ENCODE measurements at regions not wholly inside any gene's neighbourhood (a gene's known extent, or its start where the extent isn't known, plus 50 kb on each side); places are given as distances from the start of the nearest gene placed in this dataset.

GRCh38 chr11:26149585-26149984 is 182.3 kb upstream of the ANO3 start:
- Mint-ChIP-seq H3K4me3 (ENCODE audit: unreplicated experiment) (no peak overlapping the region), H3K9me3 (ENCODE audit: unreplicated experiment) (peaks cover 2% of the 10 kb centered on the region), H3K36me3 (ENCODE audit: unreplicated experiment) (no peaks in the 10 kb centered on the region), H3K27ac (ENCODE audit: unreplicated experiment) (no peak overlapping the region), H3K4me1 (ENCODE audit: low read depth, unreplicated experiment) (no peaks in the 10 kb centered on the region), H3K27me3 (ENCODE audit: unreplicated experiment) (no peaks in the 10 kb centered on the region)
- TF ChIP-seq CTCF (IDR thresholded peaks at IDR 0.05; ENCODE audit: partially characterized antibody, unreplicated experiment) = no peak
- DNase-seq = no peak

GRCh38 chr11:26150031-26150430 is 181.9 kb upstream of the ANO3 start:
- no peak overlapping the region for H3K4me3 Mint-ChIP-seq (ENCODE audit: unreplicated experiment)

GRCh38 chr11:26158251-26158650 is 173.7 kb upstream of the ANO3 start:
- no peaks in the 10 kb centered on the region for H3K9me3 Mint-ChIP-seq (ENCODE audit: unreplicated experiment)
- TF ChIP-seq CTCF (IDR thresholded peaks at IDR 0.05; ENCODE audit: partially characterized antibody, unreplicated experiment) = no peak
- H3K27me3 Mint-ChIP-seq (ENCODE audit: unreplicated experiment) = no peaks in the 10 kb centered on the region
- H3K27ac Mint-ChIP-seq (ENCODE audit: unreplicated experiment) = no peak overlapping the region
- no peaks in the 10 kb centered on the region for H3K36me3 Mint-ChIP-seq (ENCODE audit: unreplicated experiment)
- no peaks in the 10 kb centered on the region for H3K4me1 Mint-ChIP-seq (ENCODE audit: low read depth, unreplicated experiment)
- DNase-seq = no peak
- no peak overlapping the region for H3K4me3 Mint-ChIP-seq (ENCODE audit: unreplicated experiment)

More at GRCh38 chr11:26150031-26150430, 181.9 kb upstream of the ANO3 start:
- no peak for DNase-seq
- Mint-ChIP-seq H3K27ac (ENCODE audit: unreplicated experiment) (no peak overlapping the region), H3K4me1 (ENCODE audit: low read depth, unreplicated experiment) (no peaks in the 10 kb centered on the region), H3K27me3 (ENCODE audit: unreplicated experiment) (no peaks in the 10 kb centered on the region), H3K9me3 (ENCODE audit: unreplicated experiment) (peaks cover 2% of the 10 kb centered on the region), H3K36me3 (ENCODE audit: unreplicated experiment) (no peaks in the 10 kb centered on the region)
- no peak for TF ChIP-seq CTCF (IDR thresholded peaks at IDR 0.05; ENCODE audit: partially characterized antibody, unreplicated experiment)

GRCh38 chr11:26162291-26162690 is 169.6 kb upstream of the ANO3 start:
- DNase-seq = no peak
- Mint-ChIP-seq H3K36me3 (ENCODE audit: unreplicated experiment) (no peaks in the 10 kb centered on the region), H3K4me3 (ENCODE audit: unreplicated experiment) (no peak overlapping the region), H3K27ac (ENCODE audit: unreplicated experiment) (no peak overlapping the region), H3K9me3 (ENCODE audit: unreplicated experiment) (no peaks in the 10 kb centered on the region), H3K27me3 (ENCODE audit: unreplicated experiment) (no peaks in the 10 kb centered on the region), H3K4me1 (ENCODE audit: low read depth, unreplicated experiment) (no peaks in the 10 kb centered on the region)
- no peak for TF ChIP-seq CTCF (IDR thresholded peaks at IDR 0.05; ENCODE audit: partially characterized antibody, unreplicated experiment)

GRCh38 chr11:26186389-26186788 is 145.5 kb upstream of the ANO3 start:
- no peaks in the 10 kb centered on the region for H3K36me3 Mint-ChIP-seq (ENCODE audit: unreplicated experiment)
- no peak overlapping the region for H3K27ac Mint-ChIP-seq (ENCODE audit: unreplicated experiment)
- DNase-seq = no peak
- H3K4me3 Mint-ChIP-seq (ENCODE audit: unreplicated experiment) = no peak overlapping the region
- no peak for TF ChIP-seq CTCF (IDR thresholded peaks at IDR 0.05; ENCODE audit: partially characterized antibody, unreplicated experiment)
- H3K4me1 Mint-ChIP-seq (ENCODE audit: low read depth, unreplicated experiment) = no peaks in the 10 kb centered on the region
- H3K27me3 Mint-ChIP-seq (ENCODE audit: unreplicated experiment) = no peaks in the 10 kb centered on the region
- H3K9me3 Mint-ChIP-seq (ENCODE audit: unreplicated experiment) = no peaks in the 10 kb centered on the region
